ENCODE measurements at regions not wholly inside any gene's neighbourhood (a gene's known extent, or its start where the extent isn't known, plus 50 kb on each side); places are given as distances from the start of the nearest gene placed in this dataset.

DNA sequence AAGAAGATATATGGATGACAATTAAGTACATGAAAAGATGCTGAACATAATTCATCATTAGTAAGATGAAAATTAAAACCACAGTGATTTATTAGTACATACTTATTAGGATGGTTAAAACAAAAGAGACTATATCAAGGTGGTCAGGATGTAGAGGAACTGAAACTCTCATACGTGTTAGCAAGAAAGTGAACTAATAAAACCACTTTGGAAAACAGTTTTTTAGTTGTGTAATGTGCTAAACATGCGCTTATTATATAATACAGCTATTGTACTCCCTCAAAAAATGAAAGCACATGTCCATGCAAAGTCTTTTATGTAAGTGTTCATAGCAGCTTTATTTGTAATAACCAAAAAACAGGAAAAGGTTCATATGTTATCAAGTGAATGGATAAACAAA, 89.9 kb upstream of the KCTD8 start:
- no peak for FAIRE-seq
- no peak overlapping the region for H3K4me3 ChIP-seq

More for the DNA sequence above, 89.9 kb upstream of the KCTD8 start:
- Histone ChIP-seq H3K4me1 (ENCODE audit: control insufficient read depth, insufficient read depth, low read length) (no peaks in the 10 kb centered on the region), H3K79me2 (ENCODE audit: control insufficient read depth, insufficient read depth, low read length) (no peaks in the 10 kb centered on the region), H3K4me2 (ENCODE audit: control insufficient read depth, insufficient read depth) (no peak overlapping the region), H3K9ac (ENCODE audit: control insufficient read depth, insufficient read depth, low read length) (no peak overlapping the region), H3K27me3 (replicated peaks in 1 of 2; ENCODE audit: control insufficient read depth in 2 of 2, insufficient read depth in 2 of 2, low read length in 1 of 2) (no peaks in the 10 kb centered on the region), H3K36me3 (ENCODE audit: control insufficient read depth in 2 of 2, insufficient read depth in 2 of 2, low read length in 1 of 2) (no peaks in the 10 kb centered on the region), H3K27ac (ENCODE audit: control insufficient read depth, insufficient read depth) (no peak overlapping the region), H2AFZ (ENCODE audit: control insufficient read depth, low read depth, low read length) (no peak overlapping the region), H3K9me3 (replicated peaks; ENCODE audit: control insufficient read depth, insufficient read depth, low read length) (no peaks in the 10 kb centered on the region), H4K20me1 (ENCODE audit: control insufficient read depth, insufficient read depth) (no peaks in the 10 kb centered on the region)
- CTCF ChIA-PET, result no interaction called here
- 50% methylated on average over 2 of the region's 2 CpGs for WGBS (ENCODE audit: insufficient coverage, insufficient replicate concordance, low lambda C conversion rate, missing lambda C conversion rate)
- no peak for DNase-seq (ENCODE audit: low read depth, low spot score)
- SMC1A ChIA-PET (ENCODE audit: uncharacterized antibody, unreplicated experiment), result no interaction called here
- in situ Hi-C loops (cut with MboI), result no loop called here
- intact Hi-C loops (cut with micrococcal nuclease; ENCODE audit: unreplicated experiment), result no loop called here
- no peak for TF ChIP-seq JUNB (IDR thresholded peaks at IDR 0.05)
- TF ChIP-seq SRF (IDR thresholded peaks at IDR 0.05; ENCODE audit: low read depth in 2 of 2, low read length in 2 of 2), result no peak
- TF ChIP-seq, protein P1, sequence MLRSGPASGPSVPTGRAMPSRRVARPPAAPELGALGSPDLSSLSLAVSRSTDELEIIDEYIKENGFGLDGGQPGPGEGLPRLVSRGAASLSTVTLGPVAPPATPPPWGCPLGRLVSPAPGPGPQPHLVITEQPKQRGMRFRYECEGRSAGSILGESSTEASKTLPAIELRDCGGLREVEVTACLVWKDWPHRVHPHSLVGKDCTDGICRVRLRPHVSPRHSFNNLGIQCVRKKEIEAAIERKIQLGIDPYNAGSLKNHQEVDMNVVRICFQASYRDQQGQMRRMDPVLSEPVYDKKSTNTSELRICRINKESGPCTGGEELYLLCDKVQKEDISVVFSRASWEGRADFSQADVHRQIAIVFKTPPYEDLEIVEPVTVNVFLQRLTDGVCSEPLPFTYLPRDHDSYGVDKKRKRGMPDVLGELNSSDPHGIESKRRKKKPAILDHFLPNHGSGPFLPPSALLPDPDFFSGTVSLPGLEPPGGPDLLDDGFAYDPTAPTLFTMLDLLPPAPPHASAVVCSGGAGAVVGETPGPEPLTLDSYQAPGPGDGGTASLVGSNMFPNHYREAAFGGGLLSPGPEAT (IDR thresholded peaks at IDR 0.05; ENCODE audit: low read depth), result peak; percentile 54; the same call in 1 of the 2 replicates
- TF ChIP-seq RUNX3 (IDR thresholded peaks at IDR 0.05; ENCODE audit: low read length), result peak; percentile 17; the same call in 1 of the 2 replicates
- TF ChIP-seq EP300 (IDR thresholded peaks at IDR 0.05; ENCODE audit: borderline replicate concordance in 1 of 2, control insufficient read depth in 1 of 2, low read depth in 2 of 2, low read length in 2 of 2), result peak; percentile 53 to 55; a peak in 2 of 4 replicates
- TF ChIP-seq, protein P2, sequence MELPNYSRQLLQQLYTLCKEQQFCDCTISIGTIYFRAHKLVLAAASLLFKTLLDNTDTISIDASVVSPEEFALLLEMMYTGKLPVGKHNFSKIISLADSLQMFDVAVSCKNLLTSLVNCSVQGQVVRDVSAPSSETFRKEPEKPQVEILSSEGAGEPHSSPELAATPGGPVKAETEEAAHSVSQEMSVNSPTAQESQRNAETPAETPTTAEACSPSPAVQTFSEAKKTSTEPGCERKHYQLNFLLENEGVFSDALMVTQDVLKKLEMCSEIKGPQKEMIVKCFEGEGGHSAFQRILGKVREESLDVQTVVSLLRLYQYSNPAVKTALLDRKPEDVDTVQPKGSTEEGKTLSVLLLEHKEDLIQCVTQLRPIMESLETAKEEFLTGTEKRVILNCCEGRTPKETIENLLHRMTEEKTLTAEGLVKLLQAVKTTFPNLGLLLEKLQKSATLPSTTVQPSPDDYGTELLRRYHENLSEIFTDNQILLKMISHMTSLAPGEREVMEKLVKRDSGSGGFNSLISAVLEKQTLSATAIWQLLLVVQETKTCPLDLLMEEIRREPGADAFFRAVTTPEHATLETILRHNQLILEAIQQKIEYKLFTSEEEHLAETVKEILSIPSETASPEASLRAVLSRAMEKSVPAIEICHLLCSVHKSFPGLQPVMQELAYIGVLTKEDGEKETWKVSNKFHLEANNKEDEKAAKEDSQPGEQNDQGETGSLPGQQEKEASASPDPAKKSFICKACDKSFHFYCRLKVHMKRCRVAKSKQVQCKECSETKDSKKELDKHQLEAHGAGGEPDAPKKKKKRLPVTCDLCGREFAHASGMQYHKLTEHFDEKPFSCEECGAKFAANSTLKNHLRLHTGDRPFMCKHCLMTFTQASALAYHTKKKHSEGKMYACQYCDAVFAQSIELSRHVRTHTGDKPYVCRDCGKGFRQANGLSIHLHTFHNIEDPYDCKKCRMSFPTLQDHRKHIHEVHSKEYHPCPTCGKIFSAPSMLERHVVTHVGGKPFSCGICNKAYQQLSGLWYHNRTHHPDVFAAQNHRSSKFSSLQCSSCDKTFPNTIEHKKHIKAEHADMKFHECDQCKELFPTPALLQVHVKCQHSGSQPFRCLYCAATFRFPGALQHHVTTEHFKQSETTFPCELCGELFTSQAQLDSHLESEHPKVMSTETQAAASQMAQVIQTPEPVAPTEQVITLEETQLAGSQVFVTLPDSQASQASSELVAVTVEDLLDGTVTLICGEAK (IDR thresholded peaks at IDR 0.05; ENCODE audit: borderline replicate concordance), result peak; percentile 35; the same call in 1 of the 2 replicates
- TF ChIP-seq ATF7 (IDR thresholded peaks at IDR 0.05; ENCODE audit: low read depth), result peak; percentile 35; the same call in 1 of the 2 replicates
- peak; percentile 92 for TF ChIP-seq MTA2 (IDR thresholded peaks at IDR 0.05; ENCODE audit: low read depth)
- peak; percentile 28 for TF ChIP-seq MEF2B (IDR thresholded peaks at IDR 0.05; ENCODE audit: partially characterized antibody, poor library complexity, severe bottlenecking)
- TF ChIP-seq SPI1 (IDR thresholded peaks at IDR 0.05; ENCODE audit: borderline replicate concordance, insufficient read depth, low read depth, low read length), result peak; percentile 71; the same call in 1 of the 2 replicates
- TF ChIP-seq DPF2 (IDR thresholded peaks at IDR 0.05), result peak; percentile 38; the same call in 1 of the 2 replicates
- TF ChIP-seq, protein P3, sequence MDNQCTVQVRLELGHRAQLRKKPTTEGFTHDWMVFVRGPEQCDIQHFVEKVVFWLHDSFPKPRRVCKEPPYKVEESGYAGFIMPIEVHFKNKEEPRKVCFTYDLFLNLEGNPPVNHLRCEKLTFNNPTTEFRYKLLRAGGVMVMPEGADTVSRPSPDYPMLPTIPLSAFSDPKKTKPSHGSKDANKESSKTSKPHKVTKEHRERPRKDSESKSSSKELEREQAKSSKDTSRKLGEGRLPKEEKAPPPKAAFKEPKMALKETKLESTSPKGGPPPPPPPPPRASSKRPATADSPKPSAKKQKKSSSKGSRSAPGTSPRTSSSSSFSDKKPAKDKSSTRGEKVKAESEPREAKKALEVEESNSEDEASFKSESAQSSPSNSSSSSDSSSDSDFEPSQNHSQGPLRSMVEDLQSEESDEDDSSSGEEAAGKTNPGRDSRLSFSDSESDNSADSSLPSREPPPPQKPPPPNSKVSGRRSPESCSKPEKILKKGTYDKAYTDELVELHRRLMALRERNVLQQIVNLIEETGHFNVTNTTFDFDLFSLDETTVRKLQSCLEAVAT (IDR thresholded peaks at IDR 0.05), result no peak
- TF ChIP-seq IKZF2 (IDR thresholded peaks at IDR 0.05), result peak; percentile 59 to 62; a peak in 3 of 4 replicates
- RAD21 ChIA-PET (ENCODE audit: unreplicated experiment), result no interaction called here
- POLR2A ChIA-PET, result interaction anchor here (0.6 kb wide), 1 partner anchor 801 kb away, joined by 3 read pairs; no protein-coding TSS in a partner anchor
- peak; percentile 68 for ATAC-seq
- BruUV-seq (replicated peaks), result no TSS peak

Measured in GM12878 (cell line).